Adrenal gland (tissue), 9 donors: ENCODE measurements at regions not wholly inside any gene's neighbourhood (a gene's known extent, or its start where the extent isn't known, plus 50 kb on each side); places are given as distances from the start of the nearest gene placed in this dataset.
"Not testable (repeated sequence)": the region's sequence is repeated elsewhere in the genome, so short reads cannot be mapped to it uniquely, and the experiment has no call there.

Source experiments
- DNase-seq, 7 donors: peaks; one replicate each; pipeline ENCODE4 v3.0.0-alpha.2; 2019 to 2020
- H3K27ac ChIP-seq, 5 donors: fragments of 200-600 bp; sonication (generic) in 4 of 5; 1 replicate in 3 of 5; 2 replicates in 2 of 5; pipeline versions ENCODE4 v1.5.1 to v1.8.0; 2016 to 2020; ENCODE audit warnings: mild to moderate bottlenecking in 1 of 5
- H3K27me3 ChIP-seq: fragments of 200-600 bp; 2 replicates; pipeline ENCODE4 v1.8.0; 2021
- H3K36me3 ChIP-seq, 2 donors: fragments of 200-600 bp; replicated peaks in 1 of 2; 1 replicate in 1 of 2; 2 replicates in 1 of 2; pipeline versions ENCODE4 v1.5.1 to v1.8.0; 2018 to 2022
- H3K4me1 ChIP-seq, 2 donors: fragments of 200-600 bp; replicated peaks in 1 of 2; 1 replicate in 1 of 2; 2 replicates in 1 of 2; pipeline versions ENCODE4 v1.5.1 to v1.8.0; 2018 to 2021
- H3K4me3 ChIP-seq, 4 donors: fragments of 200-600 bp; sonication (generic) in 3 of 4; one replicate each; pipeline ENCODE4 v1.5.1; 2016 to 2018
- H3K9me3 ChIP-seq, 3 donors: fragments of 200-600 bp; sonication (generic) in 1 of 3; replicated peaks in 1 of 3; 1 replicate in 2 of 3; 2 replicates in 1 of 3; pipeline versions ENCODE4 v1.5.1 to v1.8.0; 2016 to 2021
- CTCF ChIP-seq, 6 experiments: fragments of 450-650 bp in 4 of 6; fragments of 200-600 bp in 2 of 6; sonication (generic) in 1 of 6; IDR thresholded peaks; 1 replicate in 5 of 6; 2 replicates in 1 of 6; pipeline versions ENCODE4 v1.5.1 to v1.8.0; 2016 to 2021; ENCODE audit warnings: antibody characterized with exemption in 6 of 6, mild to moderate bottlenecking in 2 of 6, moderate library complexity in 1 of 6
- POLR2A ChIP-seq, 2 donors: fragments of 450-650 bp; IDR thresholded peaks; one replicate each; pipeline ENCODE4 v1.6.1; 2017; ENCODE audit warnings: antibody characterized with exemption in 2 of 2, mild to moderate bottlenecking in 2 of 2, moderate library complexity in 1 of 2
- WGBS, 4 donors: extraction: QIAGEN DNeasy Blood & Tissue Kit in 2 of 4; methylation state at CpG; one replicate each; pipeline versions ENCODE4 v1.1.5 to v1.1.7; 2013 to 2017; 5-methylcytosine and 5-hydroxymethylcytosine counted together
- intact Hi-C, 2 donors: fragments of 100-400 bp; cut with DNase I; formaldehyde crosslinking; loops; one replicate each; pipeline versions ENCODE4 v1.14.1 to v1.15.0; 2022 to 2023
- donor health status: healthy with polysubstance abuse.
- donor health status: Bipolar disorder and iron deficiency.
- donor health status: DM: yes; HTN: yes; CAD: no.
- donor health status: DM: no; HTN: no; CAD: no.
- donor health status: DM: no; HTN: no; CAD: no.

- Histone ChIP-seq H3K4me3 (no peak overlapping the region), H3K27ac (no peak overlapping the region), H3K4me1 (no peaks in the 10 kb centered on the region), H3K27me3 (no peaks in the 10 kb centered on the region), H3K9me3 (no peaks in the 10 kb centered on the region), H3K36me3 (no peaks in the 10 kb centered on the region)
- 90 to 94% (median 91%) methylated on average over 2 of the region's 2 CpGs for WGBS, 4 donors
- intact Hi-C loops, result no loop called here
- DNase-seq, result no peak
- TF ChIP-seq POLR2A (IDR thresholded peaks at IDR 0.05), result no peak
- no peak for TF ChIP-seq CTCF (IDR thresholded peaks at IDR 0.05)
Observed at GRCh38 chr5:83800201-83800600, 79.5 kb upstream of the HAPLN1 start.

GRCh38 chr5:83799020-83799419, 78.4 kb upstream of the HAPLN1 start:
- H3K27me3 ChIP-seq, H3K36me3 ChIP-seq, H3K4me3 ChIP-seq, DNase-seq, H3K27ac ChIP-seq, H3K4me1 ChIP-seq, intact Hi-C loops, H3K9me3 ChIP-seq: not testable (repeated sequence)
- WGBS, 4 donors, result 66 to 80% (median 74%) methylated on average over 4 to 11 of the region's 11 CpGs

- 7 to 19% (median 18%) methylated on average over 1 of the region's 1 CpG for WGBS, 4 donors
- no peaks in the 10 kb centered on the region for H3K27me3 ChIP-seq
- H3K27ac ChIP-seq, result no peak overlapping the region
- H3K36me3 ChIP-seq, result no peaks in the 10 kb centered on the region
- DNase-seq, result no peak
- TF ChIP-seq CTCF (IDR thresholded peaks at IDR 0.05), result no peak
- TF ChIP-seq POLR2A (IDR thresholded peaks at IDR 0.05), result no peak
- no peak overlapping the region for H3K4me3 ChIP-seq
- intact Hi-C loops, result no loop called here
- no peaks in the 10 kb centered on the region for H3K9me3 ChIP-seq
- H3K4me1 ChIP-seq, result no peaks in the 10 kb centered on the region
Observed at GRCh38 chr5:83789371-83789770, 68.7 kb upstream of the HAPLN1 start.

GRCh38 chr5:83787631-83788030, 67.0 kb upstream of the HAPLN1 start:
- H3K36me3 ChIP-seq, result no peaks in the 10 kb centered on the region
- H3K27me3 ChIP-seq, result no peaks in the 10 kb centered on the region
- 75 to 84% (median 80%) methylated on average over 3 of the region's 3 CpGs for WGBS, 4 donors
- H3K9me3 ChIP-seq, result no peaks in the 10 kb centered on the region
- TF ChIP-seq CTCF (IDR thresholded peaks at IDR 0.05) (no peak), POLR2A (IDR thresholded peaks at IDR 0.05) (no peak)
- intact Hi-C loops, result no loop called here
- H3K27ac ChIP-seq, result no peak overlapping the region
- H3K4me1 ChIP-seq, result no peaks in the 10 kb centered on the region
- no peak overlapping the region for H3K4me3 ChIP-seq
- no peak for DNase-seq

GRCh38 chr5:83785176-83785668, 64.6 kb upstream of the HAPLN1 start:
- Histone ChIP-seq H3K36me3 (no peaks in the 10 kb centered on the region), H3K27ac (no peak overlapping the region), H3K4me1 (no peaks in the 10 kb centered on the region), H3K4me3 (no peak overlapping the region), H3K9me3 (no peaks in the 10 kb centered on the region), H3K27me3 (no peaks in the 10 kb centered on the region)
- no peak for TF ChIP-seq CTCF (IDR thresholded peaks at IDR 0.05)
- TF ChIP-seq POLR2A (IDR thresholded peaks at IDR 0.05), result no peak
- WGBS, 4 donors, result 73 to 80% (median 80%) methylated on average over 6 of the region's 6 CpGs
- intact Hi-C loops, result no loop called here
- no peak for DNase-seq
